ENCODE measurements at regions not wholly inside any gene's neighbourhood (a gene's known extent, or its start where the extent isn't known, plus 50 kb on each side); places are given as distances from the start of the nearest gene placed in this dataset.

DNA sequence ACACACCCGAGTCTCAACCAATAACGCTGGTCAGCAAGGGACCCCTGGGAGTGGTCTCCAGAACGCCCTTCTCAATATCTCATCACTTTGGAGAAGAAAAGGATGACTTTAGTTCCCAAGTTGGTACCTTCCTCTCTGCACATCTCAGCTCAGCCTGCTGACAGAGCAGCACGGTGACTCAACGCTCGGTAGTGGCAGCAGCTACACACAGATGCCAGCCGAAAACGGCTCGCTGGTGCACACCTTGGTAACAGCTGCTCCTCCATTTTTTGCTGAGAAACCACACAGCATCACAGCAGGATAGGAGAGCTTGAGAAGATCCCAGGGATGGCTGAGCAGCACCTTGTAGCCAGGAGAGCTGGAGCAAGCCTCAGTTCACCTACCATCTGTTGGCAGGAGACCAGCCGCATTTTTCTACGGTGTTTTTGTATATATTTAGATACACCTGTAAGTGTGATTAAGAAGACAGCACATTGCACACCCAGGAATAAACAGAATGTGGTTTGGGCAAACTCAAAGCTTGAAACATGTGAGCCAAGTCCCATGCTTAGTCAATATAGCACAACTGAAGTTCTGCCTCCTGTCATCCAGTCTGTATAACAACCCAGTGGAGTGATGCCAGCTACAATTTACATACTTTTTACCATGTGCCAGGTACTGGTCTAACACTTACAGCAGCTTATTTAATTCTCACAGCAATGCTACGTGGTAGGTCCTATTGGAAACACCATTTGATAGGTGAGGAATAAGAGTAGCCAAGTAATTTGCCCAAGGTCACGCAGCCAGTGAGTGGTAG is 83.8 kb upstream of the ERCC4 start:
- no peaks in the 10 kb centered on the region for H3K36me3 ChIP-seq
- H3K4me3 ChIP-seq, result no peak overlapping the region
- H3K27ac ChIP-seq, result no peak overlapping the region
- H3K4me1 ChIP-seq, result no peaks in the 10 kb centered on the region
- DNase-seq (ENCODE audit: low spot score in 2 of 2), result no peak
- H3K9me3 ChIP-seq, result no peaks in the 10 kb centered on the region
- no peak for TF ChIP-seq POLR2A (IDR thresholded peaks at IDR 0.05)
- TF ChIP-seq, protein P1, sequence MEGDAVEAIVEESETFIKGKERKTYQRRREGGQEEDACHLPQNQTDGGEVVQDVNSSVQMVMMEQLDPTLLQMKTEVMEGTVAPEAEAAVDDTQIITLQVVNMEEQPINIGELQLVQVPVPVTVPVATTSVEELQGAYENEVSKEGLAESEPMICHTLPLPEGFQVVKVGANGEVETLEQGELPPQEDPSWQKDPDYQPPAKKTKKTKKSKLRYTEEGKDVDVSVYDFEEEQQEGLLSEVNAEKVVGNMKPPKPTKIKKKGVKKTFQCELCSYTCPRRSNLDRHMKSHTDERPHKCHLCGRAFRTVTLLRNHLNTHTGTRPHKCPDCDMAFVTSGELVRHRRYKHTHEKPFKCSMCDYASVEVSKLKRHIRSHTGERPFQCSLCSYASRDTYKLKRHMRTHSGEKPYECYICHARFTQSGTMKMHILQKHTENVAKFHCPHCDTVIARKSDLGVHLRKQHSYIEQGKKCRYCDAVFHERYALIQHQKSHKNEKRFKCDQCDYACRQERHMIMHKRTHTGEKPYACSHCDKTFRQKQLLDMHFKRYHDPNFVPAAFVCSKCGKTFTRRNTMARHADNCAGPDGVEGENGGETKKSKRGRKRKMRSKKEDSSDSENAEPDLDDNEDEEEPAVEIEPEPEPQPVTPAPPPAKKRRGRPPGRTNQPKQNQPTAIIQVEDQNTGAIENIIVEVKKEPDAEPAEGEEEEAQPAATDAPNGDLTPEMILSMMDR (IDR thresholded peaks at IDR 0.05), result no peak
- TF ChIP-seq POLR2AphosphoS5 (IDR thresholded peaks at IDR 0.05), result no peak
- no peaks in the 10 kb centered on the region for H3K27me3 ChIP-seq
- intact Hi-C loops (cut with DNase I; ENCODE audit: low total_unique reads), result loop anchor here (5.0 kb wide), 1 partner anchor 734 kb away; no protein-coding TSS in a partner anchor

DNA sequence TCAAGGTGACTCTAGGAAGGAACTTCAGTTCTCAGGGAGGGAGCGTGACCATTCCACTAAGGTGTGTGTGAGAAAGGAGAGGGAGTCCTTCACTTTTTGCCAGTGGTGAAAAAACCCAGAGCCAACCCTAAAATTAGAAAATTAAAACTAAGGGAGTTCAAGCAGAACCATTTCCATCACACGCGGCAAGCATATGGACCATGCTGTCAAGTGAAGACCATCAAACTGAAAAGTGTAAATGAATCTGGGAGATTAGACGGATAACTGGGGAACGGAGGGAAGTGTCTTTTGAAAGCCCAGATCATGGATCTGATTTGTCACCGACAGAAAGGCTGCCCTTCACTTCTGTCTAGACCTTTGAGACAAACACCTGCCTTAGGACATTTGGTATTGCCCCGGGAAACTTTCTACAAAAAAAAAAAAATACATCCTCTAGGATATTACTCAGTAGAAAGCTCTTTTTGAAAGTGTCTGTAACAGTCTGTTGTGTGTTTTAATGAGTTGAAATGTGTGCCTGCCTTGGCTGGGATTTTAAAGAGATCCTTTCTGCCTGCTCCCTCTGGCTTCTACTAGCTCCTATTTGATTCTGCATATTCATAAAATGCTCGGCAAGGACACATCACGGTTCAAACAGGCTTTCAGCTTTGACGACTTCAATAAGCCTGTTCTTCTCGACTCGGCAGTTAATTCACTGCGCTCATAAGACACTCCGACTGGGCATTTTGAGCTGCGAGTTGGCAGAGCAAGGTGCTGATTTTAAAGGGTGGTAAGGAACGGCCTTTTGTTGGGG is 81.4 kb upstream of the ERCC4 start:
- Histone ChIP-seq H3K4me3 (no peak overlapping the region), H3K4me1 (no peaks in the 10 kb centered on the region), H3K9me3 (no peaks in the 10 kb centered on the region), H3K27me3 (peaks cover 0 to 8% of the 10 kb centered on the region in 2 donors), H3K27ac (no peak overlapping the region), H3K36me3 (no peaks in the 10 kb centered on the region)
- no peak for DNase-seq (ENCODE audit: low spot score in 2 of 2)
- intact Hi-C loops (cut with DNase I; ENCODE audit: low total_unique reads), result loop anchor here (5.0 kb wide), 1 partner anchor 736 kb away; no protein-coding TSS in a partner anchor
- TF ChIP-seq POLR2A (IDR thresholded peaks at IDR 0.05), result no peak
- TF ChIP-seq, protein P1 (IDR thresholded peaks at IDR 0.05), result no peak
- TF ChIP-seq POLR2AphosphoS5 (IDR thresholded peaks at IDR 0.05), result no peak

DNA sequence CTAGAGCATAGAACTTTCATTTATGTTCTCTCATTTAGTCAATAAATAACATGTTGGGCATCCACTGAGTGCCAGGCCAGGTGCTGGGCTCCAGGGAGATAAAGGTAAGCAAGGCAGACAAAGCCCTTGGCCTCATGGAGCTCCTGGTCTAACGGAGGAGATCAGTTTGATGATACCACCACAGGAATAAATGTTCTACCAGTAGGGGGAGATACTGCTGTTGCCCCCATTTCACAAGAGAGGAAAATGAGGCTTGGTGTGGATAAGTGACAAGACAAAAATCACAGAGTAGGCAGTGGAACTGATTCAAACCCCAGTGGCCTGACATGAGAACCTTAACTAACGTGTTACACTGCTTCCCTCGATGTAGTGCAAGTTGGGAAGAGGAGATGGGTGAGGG is 80.4 kb upstream of the ERCC4 start:
- Histone ChIP-seq H3K27me3 (peaks cover 0 to 8% of the 10 kb centered on the region in 2 donors), H3K36me3 (no peaks in the 10 kb centered on the region)
- intact Hi-C loops (cut with DNase I; ENCODE audit: low total_unique reads), result loop anchor here (5.0 kb wide), 1 partner anchor 737 kb away; no protein-coding TSS in a partner anchor

DNA sequence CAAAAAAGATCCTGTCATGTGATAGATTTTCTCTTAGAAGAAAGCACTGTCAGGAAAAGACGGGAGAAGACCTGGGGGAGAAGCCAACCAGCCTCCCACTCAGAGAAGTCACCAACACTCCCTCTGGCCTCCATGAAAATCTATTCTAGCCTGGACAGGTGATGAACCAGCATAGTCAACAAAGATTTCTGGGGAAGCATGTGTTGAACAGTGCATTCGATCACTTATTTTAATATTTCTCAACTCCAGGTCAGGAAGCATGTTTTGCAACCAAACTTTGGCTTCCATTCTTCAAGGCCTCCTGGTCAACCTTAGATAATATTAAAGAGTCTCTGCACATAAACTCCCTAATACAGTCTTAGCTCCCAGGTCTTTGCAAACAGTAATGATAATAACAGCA is 74.7 kb upstream of the ERCC4 start:
- Histone ChIP-seq H3K4me1 (no peaks in the 10 kb centered on the region), H3K9me3 (peaks cover 0 to 9% of the 10 kb centered on the region in 2 donors), H3K4me3 (no peak overlapping the region), H3K27me3 (peaks cover 0 to 8% of the 10 kb centered on the region in 2 donors), H3K27ac (no peak overlapping the region), H3K36me3 (no peaks in the 10 kb centered on the region)
- no peak for DNase-seq (ENCODE audit: low spot score in 2 of 2)
- intact Hi-C loops (cut with DNase I; ENCODE audit: low total_unique reads), result loop anchor here (5.0 kb wide), 1 partner anchor 1003 kb away; no protein-coding TSS in a partner anchor
- TF ChIP-seq, protein P1 (IDR thresholded peaks at IDR 0.05), result no peak
- TF ChIP-seq POLR2A (IDR thresholded peaks at IDR 0.05) (no peak), POLR2AphosphoS5 (IDR thresholded peaks at IDR 0.05) (no peak)

More for the DNA sequence above, 80.4 kb upstream of the ERCC4 start:
- DNase-seq (ENCODE audit: low spot score in 2 of 2), result no peak
- no peaks in the 10 kb centered on the region for H3K9me3 ChIP-seq
- TF ChIP-seq, protein P1 (IDR thresholded peaks at IDR 0.05), result no peak
- TF ChIP-seq POLR2A (IDR thresholded peaks at IDR 0.05), result no peak
- TF ChIP-seq POLR2AphosphoS5 (IDR thresholded peaks at IDR 0.05), result no peak
- H3K4me3 ChIP-seq, result no peak overlapping the region
- H3K27ac ChIP-seq, result no peak overlapping the region
- no peaks in the 10 kb centered on the region for H3K4me1 ChIP-seq
